ENCODE measurements at regions not wholly inside any gene's neighbourhood (a gene's known extent, or its start where the extent isn't known, plus 50 kb on each side); places are given as distances from the start of the nearest gene placed in this dataset.

DNA sequence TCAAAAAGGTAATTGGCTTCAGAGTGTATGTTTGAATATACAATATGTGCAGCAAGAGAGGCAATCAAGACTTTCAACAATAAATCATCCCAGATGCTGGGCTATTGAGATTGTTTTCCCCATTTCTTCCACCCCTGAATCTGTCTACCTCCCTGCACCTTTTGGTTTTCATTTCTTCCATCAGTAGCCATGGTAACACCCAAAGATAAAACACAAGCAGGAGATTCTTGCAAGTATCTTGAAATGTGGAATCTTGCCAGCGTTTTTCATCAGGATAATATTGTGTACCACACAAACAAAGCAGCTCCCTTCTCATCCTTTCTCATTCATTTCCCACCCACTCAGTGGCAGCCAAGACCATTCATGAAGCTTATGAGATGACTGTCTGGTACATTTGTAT is 73.0 kb upstream of the NRSN1 start:
- Histone ChIP-seq H3K4me2 (ENCODE audit: low read depth, low read length) (no peak overlapping the region), H2BK5ac (ENCODE audit: low read depth, low read length, poor library complexity, severe bottlenecking) (no peak overlapping the region), H3K79me1 (ENCODE audit: low read depth in 1 of 2, low read length in 2 of 2) (no peaks in the 10 kb centered on the region), H3K4me1 (ENCODE audit: control insufficient read depth, insufficient read depth, low read length) (no peaks in the 10 kb centered on the region), H3K14ac (replicated peaks; ENCODE audit: low read depth, low read length) (no peak overlapping the region), H4K8ac (ENCODE audit: low read depth in 2 of 2, low read length in 2 of 2) (no peak overlapping the region), H4K5ac (ENCODE audit: low read depth, low read length) (no peak overlapping the region), H3K4me3 (ENCODE audit: insufficient read depth, low read depth, low read length) (no peak overlapping the region), H2AK5ac (ENCODE audit: low read depth, low read length) (no peak overlapping the region), H4K20me1 (ENCODE audit: insufficient read depth, low read length) (no peaks in the 10 kb centered on the region), H3K27ac (ENCODE audit: insufficient read depth, low read length) (no peak overlapping the region), H2BK20ac (ENCODE audit: low read depth, low read length) (no peak overlapping the region), H2BK120ac (ENCODE audit: low read depth, low read length) (no peak overlapping the region), H4K91ac (ENCODE audit: insufficient read depth, low read depth, low read length) (no peak overlapping the region), H3K27me3 (ENCODE audit: control insufficient read depth, insufficient read depth, low read length) (no peaks in the 10 kb centered on the region), H2AK9ac (replicated peaks; ENCODE audit: low read depth, low read length, poor library complexity) (no peak overlapping the region), H3K4ac (ENCODE audit: low read depth, low read length) (no peak overlapping the region), H3K9ac (ENCODE audit: low read depth, low read length) (no peak overlapping the region), H2AFZ (replicated peaks; ENCODE audit: low read length, poor library complexity) (no peak overlapping the region), H3K9me1 (ENCODE audit: insufficient read depth, low read length) (no peaks in the 10 kb centered on the region), H3K9me3 (ENCODE audit: control insufficient read depth, insufficient read depth, low read length) (peaks cover 12% of the 10 kb centered on the region), H3K36me3 (ENCODE audit: control insufficient read depth, insufficient read depth, low read length) (no peaks in the 10 kb centered on the region), H3K18ac (ENCODE audit: low read depth, low read length) (no peak overlapping the region), H3K56ac (ENCODE audit: extremely low read depth, insufficient read depth, low read length) (no peak overlapping the region), H3K23ac (ENCODE audit: low read depth, low read length) (no peak overlapping the region), H2BK15ac (ENCODE audit: low read depth, low read length) (no peak overlapping the region)
- no peak for ATAC-seq (ENCODE audit: low read depth)
- CTCF ChIA-PET, result interaction anchor here (0.7 kb wide), 1 partner anchor 28 kb away, joined by 3 read pairs; no protein-coding TSS in a partner anchor
- no CpG with 5 or more reads among the region's 1 CpG for WGBS, 2 experiments (ENCODE audit: extremely low coverage in 2 of 2, insufficient read length in 1 of 2)
- POLR2A ChIA-PET (ENCODE audit: unreplicated experiment), result no interaction called here
- dilution Hi-C loops (cut with HindIII; ENCODE audit: low sequenced_read_pairs, unreplicated experiment) (no loop called here), intact Hi-C loops (cut with micrococcal nuclease) (no loop called here), in situ Hi-C loops (cut with MboI; ENCODE audit: low sequenced_read_pairs) (no loop called here)
- no peak for TF ChIP-seq NFE2L2 (IDR thresholded peaks at IDR 0.05; ENCODE audit: low read depth, low read length)
- TF ChIP-seq RCOR1 (IDR thresholded peaks at IDR 0.05; ENCODE audit: insufficient replicate concordance, low read length), result no peak
- no peak for TF ChIP-seq RAD21 (IDR thresholded peaks at IDR 0.05; ENCODE audit: low read length)
- TF ChIP-seq BHLHE40 (IDR thresholded peaks at IDR 0.05; ENCODE audit: low read depth, low read length), result no peak
- TF ChIP-seq, protein P1, sequence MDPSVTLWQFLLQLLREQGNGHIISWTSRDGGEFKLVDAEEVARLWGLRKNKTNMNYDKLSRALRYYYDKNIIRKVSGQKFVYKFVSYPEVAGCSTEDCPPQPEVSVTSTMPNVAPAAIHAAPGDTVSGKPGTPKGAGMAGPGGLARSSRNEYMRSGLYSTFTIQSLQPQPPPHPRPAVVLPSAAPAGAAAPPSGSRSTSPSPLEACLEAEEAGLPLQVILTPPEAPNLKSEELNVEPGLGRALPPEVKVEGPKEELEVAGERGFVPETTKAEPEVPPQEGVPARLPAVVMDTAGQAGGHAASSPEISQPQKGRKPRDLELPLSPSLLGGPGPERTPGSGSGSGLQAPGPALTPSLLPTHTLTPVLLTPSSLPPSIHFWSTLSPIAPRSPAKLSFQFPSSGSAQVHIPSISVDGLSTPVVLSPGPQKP (IDR thresholded peaks at IDR 0.05; ENCODE audit: borderline replicate concordance, low read depth, low read length), result no peak
- no peak for TF ChIP-seq SMC3 (IDR thresholded peaks at IDR 0.05; ENCODE audit: low read depth, low read length)
- DNase-seq, result no peak
- no TSS peak for BruUV-seq (replicated peaks)
